Occipital lobe (tissue), 1 donor: ENCODE measurements at regions not wholly inside any gene's neighbourhood (a gene's known extent, or its start where the extent isn't known, plus 50 kb on each side); places are given as distances from the start of the nearest gene placed in this dataset.
"Not testable (repeated sequence)": the region's sequence is repeated elsewhere in the genome, so short reads cannot be mapped to it uniquely, and the experiment has no call there.

ENCODE experiments used
- DNase-seq: peaks from one replicate; lab custom pipeline; 2025; lab: John Stamatoyannopoulos, UW

- DNase-seq, result no peak
Observed at GRCh38 chr6:40887079-40887791, 151.8 kb downstream of the UNC5CL start.

- no peak for DNase-seq
Observed at GRCh38 chr6:40885139-40885774, 153.8 kb downstream of the UNC5CL start.

- no peak for DNase-seq
Observed at GRCh38 chr6:40882323-40882997, 156.6 kb downstream of the UNC5CL start.

GRCh38 chr6:40881501-40881900, 157.5 kb downstream of the UNC5CL start:
- no peak for DNase-seq

- DNase-seq, result no peak
Observed at GRCh38 chr6:40880906-40881305, 158.1 kb downstream of the UNC5CL start.

GRCh38 chr6:40879169-40879568, 159.9 kb downstream of the UNC5CL start:
- DNase-seq, result no peak

GRCh38 chr6:40877362-40877761, 161.7 kb downstream of the UNC5CL start:
- no peak for DNase-seq

- DNase-seq, result no peak
Observed at GRCh38 chr6:40876336-40876735, 162.7 kb downstream of the UNC5CL start.

- DNase-seq, result no peak
Observed at GRCh38 chr6:40874495-40874894, 164.5 kb downstream of the UNC5CL start.

- no peak for DNase-seq
Observed at GRCh38 chr6:40871424-40871823, 167.6 kb downstream of the UNC5CL start.

GRCh38 chr6:40868089-40868865, 170.7 kb downstream of the UNC5CL start:
- not testable (repeated sequence) for DNase-seq

GRCh38 chr6:40867527-40867926, 171.5 kb downstream of the UNC5CL start:
- DNase-seq, result not testable (repeated sequence)

GRCh38 chr6:40865259-40865658, 173.8 kb downstream of the UNC5CL start:
- DNase-seq, result not testable (repeated sequence)

- DNase-seq, result no peak
Observed at GRCh38 chr6:40860443-40860842, 178.6 kb downstream of the UNC5CL start.

GRCh38 chr6:40856271-40856670, 182.8 kb downstream of the UNC5CL start:
- DNase-seq, result no peak

GRCh38 chr6:40855168-40855880, 183.7 kb downstream of the UNC5CL start:
- DNase-seq, result peak; percentile 65

- no peak for DNase-seq
Observed at GRCh38 chr6:40854592-40854991, 184.4 kb downstream of the UNC5CL start.

- DNase-seq, result no peak
Observed at GRCh38 chr6:40852779-40853373, 186.1 kb downstream of the UNC5CL start.

GRCh38 chr6:40849546-40849945, 189.5 kb downstream of the UNC5CL start:
- DNase-seq, result no peak

GRCh38 chr6:40848868-40849514, 190.0 kb downstream of the UNC5CL start:
- DNase-seq, result no peak
